Dendritic cell treated with granulocyte-macrophage colony-stimulating factor and Interleukin-4, amounts not matched to agents 40 ng/mL and 50 ng/mL, for 4 days (primary cell): ENCODE measurements at regions not wholly inside any gene's neighbourhood (a gene's known extent, or its start where the extent isn't known, plus 50 kb on each side); places are given as distances from the start of the nearest gene placed in this dataset.
"Not testable (repeated sequence)": the region's sequence is repeated elsewhere in the genome, so short reads cannot be mapped to it uniquely, and the experiment has no call there.

ENCODE experiments used
- H3K27ac Mint-ChIP-seq: one replicate; pipeline ENCODE4 v1.8.0; 2022; ENCODE audit warnings: mild to moderate bottlenecking, mixed read lengths
- H3K27me3 Mint-ChIP-seq: one replicate; pipeline ENCODE4 v1.8.0; 2022; ENCODE audit warnings: mild to moderate bottlenecking, mixed read lengths
- H3K36me3 Mint-ChIP-seq: one replicate; pipeline ENCODE4 v1.8.0; 2022; ENCODE audit warnings: low read depth, mixed read lengths
- H3K4me1 Mint-ChIP-seq: one replicate; pipeline ENCODE4 v1.8.0; 2022; ENCODE audit warnings: low read depth, mixed read lengths
- H3K4me3 Mint-ChIP-seq: one replicate; pipeline ENCODE4 v1.8.0; 2022; ENCODE audit warnings: mild to moderate bottlenecking, moderate library complexity, mixed read lengths
- H3K9me3 Mint-ChIP-seq: one replicate; pipeline ENCODE4 v1.8.0; 2022; ENCODE audit warnings: mixed read lengths
- intact Hi-C: fragments of 100-400 bp; cut with micrococcal nuclease; formaldehyde crosslinking; loops from one replicate; pipeline ENCODE4 v1.15.0; 2022

DNA sequence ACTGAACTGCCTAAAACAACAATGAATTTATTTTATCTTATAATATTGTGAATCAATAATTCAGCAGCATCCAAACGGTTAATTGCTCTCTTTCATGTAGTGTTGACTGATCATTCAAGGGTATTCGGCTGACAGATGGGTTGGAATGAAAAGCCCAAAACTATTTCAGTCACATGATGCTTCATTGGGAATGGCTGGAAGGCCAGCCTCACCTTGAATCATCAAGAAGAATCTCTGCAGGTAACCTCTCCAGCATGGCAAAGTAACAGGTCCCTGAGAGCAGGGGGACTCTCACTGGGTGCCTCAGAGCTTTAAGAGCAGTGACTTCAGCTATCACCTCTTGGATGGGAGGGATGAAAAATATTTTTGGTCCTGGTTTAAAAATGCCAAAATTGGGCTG is 1395.7 kb downstream of the OLFM4 start:
- no peaks in the 10 kb centered on the region for H3K4me1 Mint-ChIP-seq
- intact Hi-C loops, result no loop called here
- H3K4me3 Mint-ChIP-seq, result no peak overlapping the region
- no peaks in the 10 kb centered on the region for H3K9me3 Mint-ChIP-seq
- H3K36me3 Mint-ChIP-seq, result no peaks in the 10 kb centered on the region
- no peaks in the 10 kb centered on the region for H3K27me3 Mint-ChIP-seq
- H3K27ac Mint-ChIP-seq, result no peak overlapping the region

DNA sequence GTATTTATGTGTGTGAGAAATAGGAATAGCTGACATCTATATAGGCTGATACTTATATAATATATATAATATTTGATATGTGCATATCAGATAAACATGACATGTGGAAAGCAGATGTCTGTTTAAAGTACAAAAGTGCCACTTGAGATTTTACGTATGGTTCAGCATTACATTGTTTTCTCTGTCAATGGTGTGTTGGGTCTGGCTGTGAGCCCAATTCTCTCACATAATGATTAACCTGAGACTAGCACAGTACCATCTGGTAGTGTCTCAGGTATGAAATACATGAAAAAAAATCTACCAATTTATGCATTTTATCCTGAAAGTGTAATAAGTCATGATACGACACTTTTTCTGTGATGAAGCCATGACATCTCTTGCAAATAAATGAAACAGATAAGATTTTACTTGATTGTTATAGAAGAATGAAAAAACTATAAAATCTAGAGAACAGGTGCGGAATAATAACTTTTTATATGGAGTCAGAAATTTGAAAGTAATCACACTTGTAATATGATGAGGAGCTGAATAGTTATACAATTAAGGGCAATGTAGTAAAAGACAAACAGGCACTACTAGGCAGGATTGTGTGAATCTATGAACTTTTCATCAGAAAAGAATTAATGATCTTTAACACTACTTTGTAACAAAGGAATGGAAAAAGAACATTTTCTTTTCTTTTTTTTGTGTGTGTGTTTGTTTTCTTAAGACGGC is 1405.0 kb downstream of the OLFM4 start:
- Mint-ChIP-seq H3K27me3 (no peaks in the 10 kb centered on the region), H3K4me3 (no peak overlapping the region), H3K36me3 (no peaks in the 10 kb centered on the region), H3K9me3 (no peaks in the 10 kb centered on the region), H3K27ac (no peak overlapping the region), H3K4me1 (no peaks in the 10 kb centered on the region)
- intact Hi-C loops, result no loop called here

DNA sequence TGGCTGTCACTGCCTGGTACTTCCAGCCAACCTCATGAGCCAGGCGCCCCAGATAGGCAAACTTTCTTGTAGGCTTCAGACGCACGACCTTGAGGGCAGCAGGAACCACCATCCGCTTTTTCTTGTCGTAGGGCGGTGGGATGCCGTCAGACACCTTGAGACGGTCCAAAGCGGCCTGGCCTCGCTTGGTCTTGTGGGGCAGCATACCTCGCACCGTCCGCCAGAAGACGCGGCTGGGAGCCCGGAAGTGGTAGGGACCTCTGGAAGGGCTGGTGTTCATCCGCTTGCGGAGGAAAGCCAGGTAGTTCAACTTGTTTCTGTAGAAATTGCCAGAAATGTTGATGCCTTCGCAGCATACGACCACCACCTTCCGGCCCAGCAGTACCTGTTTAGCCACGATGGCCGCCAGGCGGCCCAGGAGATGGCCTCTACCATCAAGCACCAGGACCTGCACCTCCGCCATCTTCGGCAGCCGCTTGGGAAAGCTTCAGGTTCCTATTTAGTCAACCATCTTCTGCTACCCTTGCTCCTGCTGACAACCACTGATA is 1412.3 kb downstream of the OLFM4 start:
- H3K36me3 Mint-ChIP-seq, H3K27ac Mint-ChIP-seq, H3K27me3 Mint-ChIP-seq, intact Hi-C loops, H3K4me1 Mint-ChIP-seq, H3K4me3 Mint-ChIP-seq: not testable (repeated sequence)
- H3K9me3 Mint-ChIP-seq, result peaks cover 11% of the 10 kb centered on the region

DNA sequence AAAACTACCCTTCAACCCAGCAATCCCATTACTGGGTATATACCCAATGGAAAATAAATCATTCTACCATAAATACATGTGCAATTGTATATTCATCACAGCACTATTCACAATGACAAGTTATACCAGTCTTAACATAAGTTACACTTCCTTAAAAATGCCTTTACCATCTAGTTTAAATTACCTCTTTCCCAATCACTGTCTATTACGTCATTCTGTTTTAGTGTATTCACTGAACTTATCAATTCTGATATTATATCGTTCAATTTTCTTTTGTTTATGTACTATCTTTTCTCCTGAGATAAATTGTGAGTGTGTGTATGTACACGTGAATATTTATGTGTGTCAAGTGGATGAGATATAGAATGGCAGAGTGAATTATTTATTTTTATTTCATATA is 1416.8 kb downstream of the OLFM4 start:
- Mint-ChIP-seq H3K27me3 (no peaks in the 10 kb centered on the region), H3K9me3 (peaks cover 11% of the 10 kb centered on the region), H3K36me3 (no peaks in the 10 kb centered on the region), H3K4me1 (no peaks in the 10 kb centered on the region), H3K27ac (no peak overlapping the region), H3K4me3 (no peak overlapping the region)
- intact Hi-C loops, result no loop called here

DNA sequence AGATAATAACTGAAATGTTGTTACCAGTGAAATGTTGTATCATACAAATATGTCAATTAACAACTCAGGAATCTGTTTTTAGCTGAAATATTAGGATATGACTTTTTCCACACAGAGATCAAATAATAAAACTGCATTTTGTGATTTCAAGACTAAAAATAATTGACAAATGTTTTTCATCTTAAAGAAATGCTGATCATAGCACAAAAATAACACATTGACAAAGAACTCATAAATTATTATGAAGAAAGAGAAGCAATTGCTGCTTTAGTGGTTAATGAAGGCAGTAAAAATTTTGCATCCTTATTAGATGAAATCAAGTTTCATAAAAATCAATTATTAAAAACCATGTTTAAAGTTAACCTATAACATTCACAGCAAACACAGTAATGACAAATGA is 1417.3 kb downstream of the OLFM4 start:
- H3K4me3 Mint-ChIP-seq, result no peak overlapping the region
- intact Hi-C loops, result no loop called here
- H3K36me3 Mint-ChIP-seq, result no peaks in the 10 kb centered on the region
- H3K9me3 Mint-ChIP-seq, result peaks cover 11% of the 10 kb centered on the region
- H3K27ac Mint-ChIP-seq, result no peak overlapping the region
- H3K4me1 Mint-ChIP-seq, result no peaks in the 10 kb centered on the region
- H3K27me3 Mint-ChIP-seq, result no peaks in the 10 kb centered on the region

DNA sequence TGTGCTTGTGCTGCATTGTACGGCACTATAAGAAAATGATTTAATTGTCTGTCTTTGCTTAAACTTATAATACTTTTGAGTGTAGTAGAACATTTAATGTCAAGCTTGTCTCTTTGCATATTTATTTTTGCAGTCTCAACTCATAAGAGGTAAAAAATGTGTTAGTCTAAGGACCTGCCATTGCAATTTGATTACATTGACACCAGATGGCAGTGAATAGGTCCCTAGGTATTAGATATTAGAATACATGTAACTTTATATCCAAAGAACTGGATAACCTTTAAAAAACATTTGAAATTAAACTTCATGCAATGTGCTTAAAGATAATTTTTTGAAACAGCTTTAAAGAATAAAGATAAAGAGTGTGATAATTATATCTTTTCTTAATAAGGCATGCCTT is 1421.3 kb downstream of the OLFM4 start:
- H3K27ac Mint-ChIP-seq, result no peak overlapping the region
- H3K4me3 Mint-ChIP-seq, result no peak overlapping the region
- H3K27me3 Mint-ChIP-seq, result no peaks in the 10 kb centered on the region
- H3K36me3 Mint-ChIP-seq, result no peaks in the 10 kb centered on the region
- no peaks in the 10 kb centered on the region for H3K4me1 Mint-ChIP-seq
- intact Hi-C loops, result no loop called here
- peaks cover 29% of the 10 kb centered on the region for H3K9me3 Mint-ChIP-seq

DNA sequence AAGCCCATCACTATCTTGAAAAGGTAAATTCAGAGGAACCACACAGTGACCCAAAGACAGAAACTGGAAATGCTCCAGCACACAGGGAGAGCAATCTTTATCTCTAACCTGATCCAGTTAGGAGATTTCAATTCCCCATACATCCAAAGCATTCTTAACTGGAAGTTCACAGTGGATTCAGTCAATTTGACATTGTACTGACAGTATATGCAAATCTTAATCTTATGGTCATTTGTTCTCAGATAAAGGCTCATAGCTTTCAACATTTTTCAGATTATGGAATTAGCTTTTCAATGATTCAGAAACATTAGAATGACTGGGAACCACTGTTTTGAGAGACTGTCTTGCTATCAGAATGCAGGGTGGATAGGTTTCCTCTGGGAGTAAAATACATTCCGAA is 1455.6 kb downstream of the OLFM4 start:
- H3K4me3 Mint-ChIP-seq, result no peak overlapping the region
- no peaks in the 10 kb centered on the region for H3K27me3 Mint-ChIP-seq
- H3K27ac Mint-ChIP-seq, result no peak overlapping the region
- H3K36me3 Mint-ChIP-seq, result no peaks in the 10 kb centered on the region
- H3K4me1 Mint-ChIP-seq, result no peaks in the 10 kb centered on the region
- H3K9me3 Mint-ChIP-seq, result peaks cover 23% of the 10 kb centered on the region
- intact Hi-C loops, result no loop called here

DNA sequence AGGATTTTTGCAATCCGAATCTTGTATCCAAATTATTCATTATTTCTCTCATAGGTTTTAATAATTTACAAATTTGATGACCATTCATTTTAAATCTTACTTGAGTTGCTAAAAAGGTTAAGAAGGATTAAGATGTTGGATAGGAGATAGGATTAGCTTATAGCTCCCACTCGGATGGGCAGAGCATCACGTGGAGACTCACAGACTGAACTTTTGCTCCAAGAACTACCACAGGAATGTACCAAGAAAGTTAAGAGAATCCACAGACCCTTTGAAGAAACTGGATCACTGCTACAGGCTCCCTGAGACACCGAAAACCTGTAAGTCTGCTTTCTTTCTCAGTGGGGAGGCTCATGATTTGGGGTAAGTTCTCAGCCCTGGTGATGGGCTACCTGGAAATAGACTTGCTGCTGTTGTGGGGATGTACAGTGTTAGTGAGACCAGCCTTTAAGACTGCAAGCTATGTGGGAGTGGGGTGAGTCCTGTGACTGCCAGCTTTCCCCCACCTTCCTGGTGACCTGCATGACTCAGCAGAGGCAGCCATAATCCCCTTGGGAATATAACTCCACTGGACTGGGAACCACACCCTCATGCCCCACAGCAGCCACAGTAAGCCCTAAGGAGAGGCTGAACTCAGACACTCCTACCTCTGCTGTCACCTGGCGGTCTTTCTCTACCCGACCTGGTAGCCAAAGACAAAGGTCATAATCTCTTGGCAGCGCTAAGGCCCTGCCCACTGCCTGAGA is 1458.0 kb downstream of the OLFM4 start:
- Mint-ChIP-seq H3K27ac (no peak overlapping the region), H3K36me3 (no peaks in the 10 kb centered on the region), H3K9me3 (peaks cover 23% of the 10 kb centered on the region), H3K27me3 (no peaks in the 10 kb centered on the region), H3K4me1 (no peaks in the 10 kb centered on the region), H3K4me3 (no peak overlapping the region)
- intact Hi-C loops, result no loop called here

DNA sequence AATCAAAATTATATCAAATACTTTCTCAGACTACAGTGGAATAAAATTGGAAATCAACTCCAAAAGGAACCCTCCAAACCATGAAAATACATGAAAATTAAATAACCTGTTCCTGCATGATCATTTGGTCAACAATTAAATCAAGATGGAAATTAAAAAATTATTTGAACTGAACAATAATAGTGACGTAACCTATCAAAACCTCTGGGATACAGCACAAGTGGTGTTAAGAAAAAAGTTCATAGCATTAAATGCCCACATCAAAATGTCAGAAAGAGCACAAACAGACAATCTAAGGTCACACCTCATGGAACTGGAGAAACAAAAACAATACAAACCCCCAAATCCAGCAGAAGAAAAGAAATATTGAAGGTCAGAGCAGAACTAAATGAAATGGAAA is 1460.7 kb downstream of the OLFM4 start:
- peaks cover 23% of the 10 kb centered on the region for H3K9me3 Mint-ChIP-seq
- no peak overlapping the region for H3K27ac Mint-ChIP-seq
- H3K27me3 Mint-ChIP-seq, result no peaks in the 10 kb centered on the region
- intact Hi-C loops, result no loop called here
- no peaks in the 10 kb centered on the region for H3K4me1 Mint-ChIP-seq
- H3K4me3 Mint-ChIP-seq, result no peak overlapping the region
- H3K36me3 Mint-ChIP-seq, result no peaks in the 10 kb centered on the region

DNA sequence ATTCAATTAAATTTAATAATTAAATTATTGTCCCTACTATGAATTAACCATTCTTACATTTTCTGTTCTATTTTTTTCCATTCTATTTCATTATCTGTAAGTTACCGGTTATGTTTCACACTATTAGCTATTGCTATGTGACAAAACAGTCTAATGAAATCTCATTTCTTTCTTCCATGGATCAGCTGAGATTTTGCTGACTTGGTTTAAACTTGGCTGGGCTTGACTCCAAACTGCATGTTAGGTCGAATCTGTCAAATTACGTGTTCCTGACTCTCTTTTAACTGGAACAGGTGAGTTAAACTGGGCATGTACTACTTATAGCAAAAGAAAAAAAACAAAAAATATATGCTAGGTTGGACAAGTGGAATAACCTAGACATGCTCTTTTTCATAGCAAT is 1464.4 kb downstream of the OLFM4 start:
- H3K27me3 Mint-ChIP-seq, result no peaks in the 10 kb centered on the region
- H3K9me3 Mint-ChIP-seq, result peaks cover 1% of the 10 kb centered on the region
- H3K27ac Mint-ChIP-seq, result no peak overlapping the region
- H3K4me1 Mint-ChIP-seq, result no peaks in the 10 kb centered on the region
- H3K36me3 Mint-ChIP-seq, result no peaks in the 10 kb centered on the region
- no peak overlapping the region for H3K4me3 Mint-ChIP-seq
- intact Hi-C loops, result no loop called here

DNA sequence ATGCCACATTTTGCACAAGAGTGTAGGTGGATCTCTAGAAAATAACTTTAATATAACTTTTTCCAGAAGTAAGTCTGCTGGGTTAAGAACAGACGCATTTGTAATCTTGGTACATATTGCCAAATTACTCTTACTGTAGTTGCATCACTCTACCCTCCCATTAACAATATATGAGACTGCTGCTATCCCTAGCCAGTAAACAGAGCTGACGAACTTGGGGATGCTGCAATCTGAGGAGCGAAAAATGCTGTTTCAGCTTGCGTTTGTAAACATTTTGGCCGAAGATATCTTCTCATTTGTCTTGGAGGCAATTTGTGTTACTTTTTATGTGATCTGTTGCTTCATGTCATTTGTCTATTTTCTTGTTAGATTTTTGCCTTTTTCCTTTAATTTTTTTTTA is 1482.8 kb downstream of the OLFM4 start:
- no peaks in the 10 kb centered on the region for H3K4me1 Mint-ChIP-seq
- no peaks in the 10 kb centered on the region for H3K27me3 Mint-ChIP-seq
- intact Hi-C loops, result no loop called here
- no peak overlapping the region for H3K27ac Mint-ChIP-seq
- no peak overlapping the region for H3K4me3 Mint-ChIP-seq
- H3K9me3 Mint-ChIP-seq, result peaks cover 6% of the 10 kb centered on the region
- no peaks in the 10 kb centered on the region for H3K36me3 Mint-ChIP-seq

DNA sequence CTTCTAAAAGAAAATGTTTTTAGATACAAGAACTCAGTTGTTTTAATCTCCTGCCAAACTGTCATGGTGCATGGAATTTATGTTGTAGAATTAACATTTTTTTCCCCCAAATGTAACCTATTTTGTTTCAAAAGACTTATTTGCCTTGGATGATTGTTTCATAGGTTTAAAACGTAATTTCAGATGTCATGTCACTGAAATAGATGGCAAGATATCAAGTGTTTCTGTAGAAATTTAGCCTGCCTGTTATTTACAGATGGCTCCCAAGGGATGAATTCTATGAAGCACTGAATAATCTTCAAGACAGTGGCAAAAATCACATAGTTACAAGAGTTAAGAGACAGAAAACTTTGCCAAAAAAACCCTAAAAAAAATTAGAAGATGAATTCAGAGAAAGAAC is 1484.6 kb downstream of the OLFM4 start:
- H3K4me1 Mint-ChIP-seq, result no peaks in the 10 kb centered on the region
- H3K27me3 Mint-ChIP-seq, result no peaks in the 10 kb centered on the region
- no peak overlapping the region for H3K27ac Mint-ChIP-seq
- H3K9me3 Mint-ChIP-seq, result peaks cover under 1% of the 10 kb centered on the region
- no peak overlapping the region for H3K4me3 Mint-ChIP-seq
- H3K36me3 Mint-ChIP-seq, result no peaks in the 10 kb centered on the region
- intact Hi-C loops, result no loop called here

DNA sequence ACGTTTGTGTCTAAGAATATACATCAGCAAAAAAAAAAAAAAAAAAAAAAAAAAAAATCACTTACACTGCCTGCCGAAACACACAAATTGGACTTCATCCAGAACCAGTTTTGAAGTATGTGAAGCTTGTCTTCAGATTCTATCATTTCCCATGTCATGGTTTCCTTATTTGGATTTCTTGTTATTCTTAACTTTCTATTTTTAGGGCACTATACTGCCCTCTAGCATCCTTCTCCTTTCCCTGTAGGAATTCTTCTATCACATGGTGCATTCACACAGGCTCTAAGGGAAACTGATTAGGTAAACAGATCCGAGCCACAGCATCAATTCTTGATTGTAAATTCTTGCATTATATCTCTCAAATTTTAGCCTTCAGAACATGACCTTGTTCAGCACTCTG is 1507.5 kb downstream of the OLFM4 start:
- Mint-ChIP-seq H3K27me3 (no peaks in the 10 kb centered on the region), H3K4me1 (no peaks in the 10 kb centered on the region), H3K9me3 (no peaks in the 10 kb centered on the region), H3K27ac (no peak overlapping the region), H3K36me3 (no peaks in the 10 kb centered on the region), H3K4me3 (no peak overlapping the region)
- intact Hi-C loops, result no loop called here

DNA sequence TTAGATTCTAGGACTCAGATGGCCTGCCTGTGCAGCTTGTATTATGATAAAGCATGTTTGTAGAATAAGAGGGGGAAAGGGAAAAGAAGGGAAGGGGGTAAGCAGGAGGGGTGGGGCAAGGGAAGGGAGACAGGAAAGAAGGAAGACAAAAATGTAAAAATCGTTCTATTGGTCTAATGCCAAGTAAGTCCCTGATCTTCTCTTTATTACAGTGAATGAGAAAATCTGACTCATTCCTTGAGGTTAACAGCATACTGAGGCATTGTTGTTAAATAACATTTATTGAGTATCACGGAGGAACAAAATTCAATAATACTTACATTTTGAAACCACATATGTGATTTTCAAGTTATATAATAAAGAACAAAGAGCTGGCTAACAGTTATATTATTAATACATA is 1534.7 kb downstream of the OLFM4 start:
- intact Hi-C loops, result no loop called here

More for the DNA sequence above, 1534.7 kb downstream of the OLFM4 start:
- Mint-ChIP-seq H3K4me3 (no peak overlapping the region), H3K27ac (no peak overlapping the region), H3K4me1 (no peaks in the 10 kb centered on the region), H3K36me3 (no peaks in the 10 kb centered on the region), H3K27me3 (no peaks in the 10 kb centered on the region), H3K9me3 (peaks cover under 1% of the 10 kb centered on the region)
